ENCODE measurements at regions not wholly inside any gene's neighbourhood (a gene's known extent, or its start where the extent isn't known, plus 50 kb on each side); places are given as distances from the start of the nearest gene placed in this dataset.

GRCh38 chr18:78424403-78425018 lies 555.1 kb upstream of the SALL3 start:
- TF ChIP-seq SNAI2 (CRISPR knock-in tag; IDR thresholded peaks at IDR 0.05) (no peak), ZNF70 (CRISPR knock-in tag; IDR thresholded peaks at IDR 0.05) (no peak), RARB (CRISPR knock-in tag; IDR thresholded peaks at IDR 0.05) (no peak)

DNA sequence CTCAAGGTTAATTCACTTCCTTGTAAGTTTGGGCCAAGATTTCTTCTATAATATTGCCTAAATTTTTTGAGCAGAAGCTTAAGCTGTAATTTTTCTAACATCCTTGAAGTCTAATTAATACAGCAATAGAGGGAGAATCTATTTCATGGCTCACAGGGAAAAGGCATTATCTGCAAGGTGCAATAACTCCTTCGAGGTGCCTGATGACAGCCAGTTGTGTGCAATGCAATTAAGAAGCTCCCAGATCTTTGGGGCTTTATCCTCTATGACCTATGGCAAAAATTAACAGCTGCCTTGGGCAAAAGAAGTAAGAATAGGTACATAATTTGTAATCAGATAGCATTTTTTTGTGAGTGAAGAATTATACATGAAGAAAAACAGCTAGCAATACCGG lies 554.6 kb upstream of the SALL3 start:
- ATAC-seq, result no peak
- TF ChIP-seq ISL1 (CRISPR knock-in tag; IDR thresholded peaks at IDR 0.05) (no peak), ZNF8 (CRISPR knock-in tag; IDR thresholded peaks at IDR 0.05) (no peak), PPARA (CRISPR knock-in tag; IDR thresholded peaks at IDR 0.05; ENCODE audit: borderline replicate concordance) (no peak), ARNTL (CRISPR knock-in tag; IDR thresholded peaks at IDR 0.05; ENCODE audit: borderline replicate concordance, low read depth) (no peak), CSDC2 (CRISPR knock-in tag; IDR thresholded peaks at IDR 0.05) (no peak), BACH2 (CRISPR knock-in tag; IDR thresholded peaks at IDR 0.05; ENCODE audit: borderline replicate concordance) (no peak), POU6F1 (CRISPR knock-in tag; IDR thresholded peaks at IDR 0.05; ENCODE audit: borderline replicate concordance, low read depth) (no peak), RARB (CRISPR knock-in tag; IDR thresholded peaks at IDR 0.05) (no peak), ZFP3 (CRISPR knock-in tag; IDR thresholded peaks at IDR 0.05) (no peak), ZC3H10 (CRISPR knock-in tag; IDR thresholded peaks at IDR 0.05) (no peak), CSRNP3 (CRISPR knock-in tag; IDR thresholded peaks at IDR 0.05) (no peak), TOX (CRISPR knock-in tag; IDR thresholded peaks at IDR 0.05; ENCODE audit: borderline replicate concordance) (no peak), ZNF565 (CRISPR knock-in tag; conservative IDR thresholded peaks at IDR 0.05; ENCODE audit: low read depth) (no peak), TCF4 (CRISPR knock-in tag; IDR thresholded peaks at IDR 0.05; ENCODE audit: borderline replicate concordance) (no peak), GLIS3 (CRISPR knock-in tag; IDR thresholded peaks at IDR 0.05) (no peak), ZFP30 (CRISPR knock-in tag; IDR thresholded peaks at IDR 0.05) (no peak)
- TF ChIP-seq, protein P1, sequence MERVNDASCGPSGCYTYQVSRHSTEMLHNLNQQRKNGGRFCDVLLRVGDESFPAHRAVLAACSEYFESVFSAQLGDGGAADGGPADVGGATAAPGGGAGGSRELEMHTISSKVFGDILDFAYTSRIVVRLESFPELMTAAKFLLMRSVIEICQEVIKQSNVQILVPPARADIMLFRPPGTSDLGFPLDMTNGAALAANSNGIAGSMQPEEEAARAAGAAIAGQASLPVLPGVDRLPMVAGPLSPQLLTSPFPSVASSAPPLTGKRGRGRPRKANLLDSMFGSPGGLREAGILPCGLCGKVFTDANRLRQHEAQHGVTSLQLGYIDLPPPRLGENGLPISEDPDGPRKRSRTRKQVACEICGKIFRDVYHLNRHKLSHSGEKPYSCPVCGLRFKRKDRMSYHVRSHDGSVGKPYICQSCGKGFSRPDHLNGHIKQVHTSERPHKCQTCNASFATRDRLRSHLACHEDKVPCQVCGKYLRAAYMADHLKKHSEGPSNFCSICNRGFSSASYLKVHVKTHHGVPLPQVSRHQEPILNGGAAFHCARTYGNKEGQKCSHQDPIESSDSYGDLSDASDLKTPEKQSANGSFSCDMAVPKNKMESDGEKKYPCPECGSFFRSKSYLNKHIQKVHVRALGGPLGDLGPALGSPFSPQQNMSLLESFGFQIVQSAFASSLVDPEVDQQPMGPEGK (CRISPR knock-in tag; IDR thresholded peaks at IDR 0.05; ENCODE audit: borderline replicate concordance), result no peak
- TF ChIP-seq, protein P2, sequence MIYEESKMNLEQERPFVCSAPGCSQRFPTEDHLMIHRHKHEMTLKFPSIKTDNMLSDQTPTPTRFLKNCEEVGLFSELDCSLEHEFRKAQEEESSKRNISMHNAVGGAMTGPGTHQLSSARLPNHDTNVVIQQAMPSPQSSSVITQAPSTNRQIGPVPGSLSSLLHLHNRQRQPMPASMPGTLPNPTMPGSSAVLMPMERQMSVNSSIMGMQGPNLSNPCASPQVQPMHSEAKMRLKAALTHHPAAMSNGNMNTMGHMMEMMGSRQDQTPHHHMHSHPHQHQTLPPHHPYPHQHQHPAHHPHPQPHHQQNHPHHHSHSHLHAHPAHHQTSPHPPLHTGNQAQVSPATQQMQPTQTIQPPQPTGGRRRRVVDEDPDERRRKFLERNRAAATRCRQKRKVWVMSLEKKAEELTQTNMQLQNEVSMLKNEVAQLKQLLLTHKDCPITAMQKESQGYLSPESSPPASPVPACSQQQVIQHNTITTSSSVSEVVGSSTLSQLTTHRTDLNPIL (CRISPR knock-in tag; IDR thresholded peaks at IDR 0.05; ENCODE audit: low read depth), result no peak

More at GRCh38 chr18:78424403-78425018, 555.1 kb upstream of the SALL3 start:
- no peak for ATAC-seq

DNA sequence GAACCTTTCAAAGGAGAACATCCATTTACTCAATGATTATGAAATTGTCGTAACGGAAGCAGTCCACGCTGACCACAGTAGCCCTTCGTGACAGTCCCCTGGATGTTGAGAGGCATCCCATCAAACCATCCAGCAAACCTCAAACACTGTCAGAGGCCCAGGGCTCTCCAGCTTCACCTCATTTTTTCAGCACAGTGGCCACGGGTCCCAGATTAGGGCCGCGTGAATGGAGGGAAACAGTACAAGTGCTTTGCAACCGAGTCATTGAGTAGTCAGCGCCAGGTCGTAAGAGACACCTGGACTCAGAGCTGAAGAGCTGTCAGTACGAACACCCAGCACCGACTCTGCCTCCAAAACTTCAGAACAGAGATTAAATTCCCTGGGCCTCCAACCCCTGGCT lies 552.5 kb upstream of the SALL3 start:
- no peak for TF ChIP-seq RARB (CRISPR knock-in tag; IDR thresholded peaks at IDR 0.05)
- no peak for TF ChIP-seq ARNTL (CRISPR knock-in tag; IDR thresholded peaks at IDR 0.05; ENCODE audit: borderline replicate concordance, low read depth)
- no peak for TF ChIP-seq CSRNP3 (CRISPR knock-in tag; IDR thresholded peaks at IDR 0.05)
- TF ChIP-seq, protein P2 (CRISPR knock-in tag; IDR thresholded peaks at IDR 0.05; ENCODE audit: low read depth), result no peak
- no peak for TF ChIP-seq SNAI2 (CRISPR knock-in tag; IDR thresholded peaks at IDR 0.05)
- TF ChIP-seq ZNF70 (CRISPR knock-in tag; IDR thresholded peaks at IDR 0.05), result no peak
- no peak for TF ChIP-seq ZFP30 (CRISPR knock-in tag; IDR thresholded peaks at IDR 0.05)
- TF ChIP-seq ZNF8 (CRISPR knock-in tag; IDR thresholded peaks at IDR 0.05), result no peak
- TF ChIP-seq TSHZ2 (CRISPR knock-in tag; IDR thresholded peaks at IDR 0.05), result no peak
- no peak for TF ChIP-seq ZNF565 (CRISPR knock-in tag; conservative IDR thresholded peaks at IDR 0.05; ENCODE audit: low read depth)
- TF ChIP-seq CSDC2 (CRISPR knock-in tag; IDR thresholded peaks at IDR 0.05), result no peak
- TF ChIP-seq ISL1 (CRISPR knock-in tag; IDR thresholded peaks at IDR 0.05), result no peak
- TF ChIP-seq ZFP3 (CRISPR knock-in tag; IDR thresholded peaks at IDR 0.05), result no peak
- no peak for TF ChIP-seq BACH2 (CRISPR knock-in tag; IDR thresholded peaks at IDR 0.05; ENCODE audit: borderline replicate concordance)
- ATAC-seq, result no peak
